ENCODE measurements at regions not wholly inside any gene's neighbourhood (a gene's known extent, or its start where the extent isn't known, plus 50 kb on each side); places are given as distances from the start of the nearest gene placed in this dataset.

DNA sequence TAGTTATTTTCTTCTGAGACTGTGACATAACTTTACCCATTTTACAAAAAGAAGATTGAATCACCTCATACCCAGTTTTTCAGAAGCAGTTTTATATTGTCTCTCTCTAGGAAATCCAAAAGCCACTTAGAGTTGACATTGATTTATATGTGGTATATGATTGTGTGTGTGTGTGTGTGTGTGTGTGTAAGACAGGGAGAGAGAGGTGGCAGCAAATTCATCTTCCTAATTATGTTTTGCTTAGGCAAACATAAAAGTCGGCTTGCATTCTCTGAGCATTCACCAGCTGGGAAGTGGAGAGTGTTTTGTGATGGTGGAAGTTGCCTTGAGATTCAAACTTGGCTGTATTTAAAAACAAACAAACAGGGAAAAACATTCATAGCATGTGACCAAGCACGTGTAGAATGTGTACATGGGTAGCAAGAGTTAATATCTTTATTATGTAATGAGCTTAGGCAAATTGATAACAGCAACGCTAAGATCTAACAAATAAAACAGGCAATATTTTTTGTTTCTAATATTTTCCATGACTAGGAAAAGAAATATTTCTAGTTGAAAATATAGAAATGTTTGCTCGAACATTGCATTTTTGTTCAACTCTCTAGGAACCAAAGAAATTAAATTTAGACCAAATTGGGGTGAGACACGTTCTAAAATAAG, 64.4 kb upstream of the IGF1R start:
- Histone ChIP-seq H3K27ac (no peak overlapping the region), H3K27me3 (replicated peaks in 1 of 7) (peaks cover 0 to 90% (median 18%) of the 10 kb centered on the region in 7 donors), H3K36me3 (no peaks in the 10 kb centered on the region), H3K4me1 (no peaks in the 10 kb centered on the region), H3K4me3 (no peak overlapping the region), H3K9me3 (peaks cover 0 to 6% (median 0%) of the 10 kb centered on the region in 8 donors)
- intact Hi-C loops (cut with DNase I; ENCODE audit: low total_unique reads), result no loop called here
- WGBS, 5 donors, result 42 to 50% (median 45%) methylated on average over 5 of the region's 5 CpGs
- TF ChIP-seq, protein P1, sequence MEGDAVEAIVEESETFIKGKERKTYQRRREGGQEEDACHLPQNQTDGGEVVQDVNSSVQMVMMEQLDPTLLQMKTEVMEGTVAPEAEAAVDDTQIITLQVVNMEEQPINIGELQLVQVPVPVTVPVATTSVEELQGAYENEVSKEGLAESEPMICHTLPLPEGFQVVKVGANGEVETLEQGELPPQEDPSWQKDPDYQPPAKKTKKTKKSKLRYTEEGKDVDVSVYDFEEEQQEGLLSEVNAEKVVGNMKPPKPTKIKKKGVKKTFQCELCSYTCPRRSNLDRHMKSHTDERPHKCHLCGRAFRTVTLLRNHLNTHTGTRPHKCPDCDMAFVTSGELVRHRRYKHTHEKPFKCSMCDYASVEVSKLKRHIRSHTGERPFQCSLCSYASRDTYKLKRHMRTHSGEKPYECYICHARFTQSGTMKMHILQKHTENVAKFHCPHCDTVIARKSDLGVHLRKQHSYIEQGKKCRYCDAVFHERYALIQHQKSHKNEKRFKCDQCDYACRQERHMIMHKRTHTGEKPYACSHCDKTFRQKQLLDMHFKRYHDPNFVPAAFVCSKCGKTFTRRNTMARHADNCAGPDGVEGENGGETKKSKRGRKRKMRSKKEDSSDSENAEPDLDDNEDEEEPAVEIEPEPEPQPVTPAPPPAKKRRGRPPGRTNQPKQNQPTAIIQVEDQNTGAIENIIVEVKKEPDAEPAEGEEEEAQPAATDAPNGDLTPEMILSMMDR (IDR thresholded peaks at IDR 0.05 in 8 of 11, conservative IDR thresholded peaks at IDR 0.05 in 3 of 11), result no peak
- no peak for TF ChIP-seq POLR2A (IDR thresholded peaks at IDR 0.05)
- TF ChIP-seq POLR2AphosphoS5 (IDR thresholded peaks at IDR 0.05), result no peak
- no peak for DNase-seq

DNA sequence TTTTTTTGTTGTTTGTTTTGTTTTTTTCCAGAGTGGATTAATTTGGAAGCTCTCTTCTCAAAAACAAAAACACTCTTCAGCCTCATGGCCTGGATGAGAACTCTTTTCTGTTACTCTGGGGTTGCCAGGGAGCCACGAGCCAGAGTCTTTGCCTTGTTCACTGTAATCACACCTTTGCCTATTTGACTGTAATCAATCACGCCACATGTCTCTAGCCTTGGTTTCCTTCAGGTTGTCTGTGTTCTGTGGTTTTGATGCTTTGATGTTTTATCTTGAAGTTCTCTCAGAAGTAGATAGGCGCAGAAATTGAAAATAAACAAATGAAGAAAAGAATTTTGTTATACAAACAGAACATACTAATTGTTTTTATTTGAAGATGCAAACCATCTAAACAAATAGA, 62.3 kb upstream of the IGF1R start:
- intact Hi-C loops (cut with DNase I; ENCODE audit: low total_unique reads), result no loop called here
- no peak for DNase-seq
- 61 to 75% (median 73%) methylated on average over 3 of the region's 3 CpGs for WGBS, 5 donors
- TF ChIP-seq POLR2A (IDR thresholded peaks at IDR 0.05), result no peak
- TF ChIP-seq, protein P1 (IDR thresholded peaks at IDR 0.05 in 8 of 11, conservative IDR thresholded peaks at IDR 0.05 in 3 of 11), result no peak
- no peak for TF ChIP-seq POLR2AphosphoS5 (IDR thresholded peaks at IDR 0.05)
- Histone ChIP-seq H3K27ac (no peak overlapping the region), H3K4me3 (no peak overlapping the region), H3K36me3 (no peaks in the 10 kb centered on the region), H3K27me3 (replicated peaks in 1 of 7) (peaks cover 0 to 88% (median 12%) of the 10 kb centered on the region in 7 donors), H3K9me3 (no peaks in the 10 kb centered on the region), H3K4me1 (no peaks in the 10 kb centered on the region)

DNA sequence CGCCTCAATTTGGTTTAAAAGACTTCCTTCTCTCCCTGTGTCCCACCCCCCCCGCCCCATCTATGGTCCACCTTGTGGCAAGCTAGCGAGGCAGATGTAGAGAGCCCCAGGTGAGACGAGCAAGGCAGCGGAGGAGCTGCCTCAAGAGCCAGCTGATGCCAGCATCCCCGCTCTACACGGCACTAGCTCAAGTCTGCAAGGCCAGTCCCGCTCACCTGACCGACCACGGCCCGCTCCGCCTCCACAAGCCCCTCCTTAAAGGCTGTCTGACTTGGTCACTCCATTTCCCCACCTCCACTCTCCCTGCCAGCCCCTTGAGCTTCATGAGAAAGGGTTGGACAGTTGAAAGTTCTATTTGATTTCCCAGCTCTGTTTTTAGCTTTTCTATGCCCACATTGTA, 56.2 kb upstream of the IGF1R start:
- Histone ChIP-seq H3K4me3 (no peak overlapping the region), H3K27ac (no peak overlapping the region), H3K27me3 (replicated peaks in 1 of 7) (peaks cover 0 to 60% (median 8%) of the 10 kb centered on the region in 7 donors), H3K4me1 (no peaks in the 10 kb centered on the region), H3K36me3 (no peaks in the 10 kb centered on the region), H3K9me3 (no peaks in the 10 kb centered on the region)
- 83 to 94% (median 90%) methylated on average over 7 to 12 of the region's 12 CpGs for WGBS, 5 donors
- intact Hi-C loops (cut with DNase I; ENCODE audit: low total_unique reads), result no loop called here
- TF ChIP-seq POLR2AphosphoS5 (IDR thresholded peaks at IDR 0.05), result no peak
- TF ChIP-seq, protein P1 (IDR thresholded peaks at IDR 0.05 in 8 of 11, conservative IDR thresholded peaks at IDR 0.05 in 3 of 11), result no peak
- TF ChIP-seq POLR2A (IDR thresholded peaks at IDR 0.05), result no peak
- no peak for DNase-seq

DNA sequence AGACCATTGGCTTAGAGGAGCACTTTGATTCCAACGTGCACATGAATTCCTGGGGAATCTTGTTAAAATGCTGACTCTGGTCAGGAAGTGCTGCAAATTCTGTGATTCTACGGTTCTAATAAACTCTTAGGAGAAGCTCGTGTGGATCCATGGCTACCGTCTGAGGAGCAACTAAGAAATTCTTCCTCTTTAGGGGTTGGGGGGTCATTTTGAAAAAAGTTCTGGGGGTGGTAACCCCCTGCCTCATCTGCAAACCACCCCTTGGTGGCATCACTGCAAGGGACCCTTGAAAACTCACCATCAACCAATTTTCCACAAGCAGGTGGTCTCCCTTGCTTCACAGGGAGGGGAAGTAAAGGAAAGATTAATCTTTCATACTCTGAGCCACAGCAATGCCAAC, 52.2 kb upstream of the IGF1R start:
- intact Hi-C loops (cut with DNase I; ENCODE audit: low total_unique reads), result no loop called here
- no peak overlapping the region for H3K27ac ChIP-seq
- peaks cover 3 to 17% (median 10%) of the 10 kb centered on the region in 6 donors for H3K4me1 ChIP-seq
- no peak for DNase-seq
- H3K4me3 ChIP-seq, result no peak overlapping the region
- no peaks in the 10 kb centered on the region for H3K9me3 ChIP-seq
- no peak for TF ChIP-seq POLR2A (IDR thresholded peaks at IDR 0.05)
- H3K36me3 ChIP-seq, result no peaks in the 10 kb centered on the region
- 83 to 92% (median 86%) methylated on average over 4 of the region's 4 CpGs for WGBS, 5 donors
- peaks cover 0 to 26% (median 0%) of the 10 kb centered on the region in 7 donors for H3K27me3 ChIP-seq (replicated peaks in 1 of 7)

All from spleen (tissue), 11 donors.